SK-N-SH treated with all-trans-retinoic acid at 6 μM for 48 hours (cell line): ENCODE measurements at regions not wholly inside any gene's neighbourhood (a gene's known extent, or its start where the extent isn't known, plus 50 kb on each side); places are given as distances from the start of the nearest gene placed in this dataset.

Experiments
- ARNTL ChIP-seq: fragments of 450-650 bp; formaldehyde crosslinking; IDR thresholded peaks from 2 replicates; pipeline ENCODE4 v1.5.0; 2020; ENCODE audit warnings: low read depth, mild to moderate bottlenecking, moderate library complexity, borderline replicate concordance
- BACH2 ChIP-seq: fragments of 250-450 bp; sonication (Bioruptor Pico); IDR thresholded peaks from 2 replicates; pipeline ENCODE4 v1.9.0; 2021; ENCODE audit warnings: mild to moderate bottlenecking, borderline replicate concordance
- GLIS3 ChIP-seq: fragments of 250-450 bp; sonication (Bioruptor Pico); IDR thresholded peaks from 2 replicates; pipeline ENCODE4 v1.5.0; 2020; ENCODE audit warnings: mild to moderate bottlenecking, moderate library complexity
- ISL1 ChIP-seq: fragments of 250-450 bp; sonication (Bioruptor Pico); IDR thresholded peaks from 2 replicates; pipeline ENCODE4 v2.1.2; 2022; ENCODE audit warnings: mild to moderate bottlenecking, moderate library complexity
- SNAI2 ChIP-seq: fragments of 250-450 bp; sonication (Bioruptor Pico); IDR thresholded peaks from 2 replicates; pipeline ENCODE4 v1.5.0; 2020; ENCODE audit warnings: mild to moderate bottlenecking, moderate library complexity
- TOX ChIP-seq: fragments of 250-450 bp; sonication (Bioruptor Pico); IDR thresholded peaks from 2 replicates; pipeline ENCODE4 v1.8.0; 2021; ENCODE audit warnings: mild to moderate bottlenecking, moderate library complexity, borderline replicate concordance
- ZC3H10 ChIP-seq: fragments of 250-450 bp; sonication (Bioruptor Pico); IDR thresholded peaks from 2 replicates; pipeline ENCODE4 v1.5.1; 2021; ENCODE audit warnings: mild to moderate bottlenecking, moderate library complexity
- ZFP3 ChIP-seq: fragments of 250-450 bp; sonication (Bioruptor Pico); IDR thresholded peaks from 2 replicates; pipeline ENCODE4 v1.5.0; 2020; ENCODE audit warnings: mild to moderate bottlenecking, moderate library complexity
- ZFP30 ChIP-seq: fragments of 450-650 bp; formaldehyde crosslinking; IDR thresholded peaks from 2 replicates; pipeline ENCODE4 v1.5.0; 2022; ENCODE audit warnings: mild to moderate bottlenecking, moderate library complexity
- ZNF8 ChIP-seq: fragments of 450-650 bp; formaldehyde crosslinking; IDR thresholded peaks from 2 replicates; pipeline ENCODE4 v1.5.0; 2020; ENCODE audit warnings: mild to moderate bottlenecking, moderate library complexity
- TF ChIP-seq, protein P1 (sequence below): fragments of 250-450 bp; sonication (Bioruptor Pico); IDR thresholded peaks from 2 replicates; pipeline ENCODE4 v1.8.0; 2021; ENCODE audit warnings: low read depth, mild to moderate bottlenecking, moderate library complexity, borderline replicate concordance
- TF ChIP-seq, protein P2 (sequence below): fragments of 250-450 bp; sonication (Bioruptor Pico); IDR thresholded peaks from 2 replicates; pipeline ENCODE4 v1.8.0; 2020; ENCODE audit warnings: mild to moderate bottlenecking, moderate library complexity, borderline replicate concordance
- TF ChIP-seq, protein P3 (sequence below): fragments of 250-450 bp; sonication (Bioruptor Pico); IDR thresholded peaks from 2 replicates; pipeline ENCODE4 v1.5.1; 2020; ENCODE audit warnings: low read depth, mild to moderate bottlenecking, moderate library complexity
- TF ChIP-seq, protein P4 (sequence below): fragments of 250-450 bp; sonication (Bioruptor Pico); IDR thresholded peaks from 2 replicates; pipeline ENCODE4 v1.5.0; 2020; ENCODE audit warnings: mild to moderate bottlenecking, moderate library complexity

DNA sequence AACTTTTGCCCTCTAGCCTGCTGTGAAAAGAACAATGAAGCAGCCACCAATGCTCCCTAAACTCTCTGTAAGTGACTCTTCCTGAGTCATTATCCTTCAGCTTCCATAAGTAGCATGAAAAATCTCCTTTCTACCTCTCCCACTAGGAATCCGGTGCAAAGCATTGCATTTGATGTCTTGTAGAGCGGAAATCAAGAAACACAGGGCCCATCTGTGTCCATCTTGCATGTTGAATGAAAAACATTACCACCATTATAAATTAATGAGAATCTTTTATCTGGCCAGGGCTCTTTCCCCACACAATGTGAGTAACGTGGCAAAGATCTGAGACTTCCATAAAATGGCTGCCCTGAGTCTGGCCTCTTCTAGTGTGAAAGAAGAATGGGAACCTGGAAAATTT, 324.4 kb downstream of the ADGRL2 start:
- TF ChIP-seq TOX (CRISPR knock-in tag) (no peak), ZNF8 (CRISPR knock-in tag) (no peak), ZFP30 (CRISPR knock-in tag) (no peak), ARNTL (CRISPR knock-in tag) (no peak), ZC3H10 (CRISPR knock-in tag) (no peak), GLIS3 (CRISPR knock-in tag) (no peak), ISL1 (CRISPR knock-in tag) (no peak), ZFP3 (CRISPR knock-in tag) (no peak), BACH2 (CRISPR knock-in tag) (no peak), SNAI2 (CRISPR knock-in tag) (no peak)
- TF ChIP-seq, protein P1, sequence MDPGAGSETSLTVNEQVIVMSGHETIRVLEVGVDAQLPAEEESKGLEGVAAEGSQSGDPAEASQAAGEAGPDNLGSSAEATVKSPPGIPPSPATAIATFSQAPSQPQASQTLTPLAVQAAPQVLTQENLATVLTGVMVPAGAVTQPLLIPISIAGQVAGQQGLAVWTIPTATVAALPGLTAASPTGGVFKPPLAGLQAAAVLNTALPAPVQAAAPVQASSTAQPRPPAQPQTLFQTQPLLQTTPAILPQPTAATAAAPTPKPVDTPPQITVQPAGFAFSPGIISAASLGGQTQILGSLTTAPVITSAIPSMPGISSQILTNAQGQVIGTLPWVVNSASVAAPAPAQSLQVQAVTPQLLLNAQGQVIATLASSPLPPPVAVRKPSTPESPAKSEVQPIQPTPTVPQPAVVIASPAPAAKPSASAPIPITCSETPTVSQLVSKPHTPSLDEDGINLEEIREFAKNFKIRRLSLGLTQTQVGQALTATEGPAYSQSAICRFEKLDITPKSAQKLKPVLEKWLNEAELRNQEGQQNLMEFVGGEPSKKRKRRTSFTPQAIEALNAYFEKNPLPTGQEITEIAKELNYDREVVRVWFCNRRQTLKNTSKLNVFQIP, result no peak
- TF ChIP-seq, protein P2, sequence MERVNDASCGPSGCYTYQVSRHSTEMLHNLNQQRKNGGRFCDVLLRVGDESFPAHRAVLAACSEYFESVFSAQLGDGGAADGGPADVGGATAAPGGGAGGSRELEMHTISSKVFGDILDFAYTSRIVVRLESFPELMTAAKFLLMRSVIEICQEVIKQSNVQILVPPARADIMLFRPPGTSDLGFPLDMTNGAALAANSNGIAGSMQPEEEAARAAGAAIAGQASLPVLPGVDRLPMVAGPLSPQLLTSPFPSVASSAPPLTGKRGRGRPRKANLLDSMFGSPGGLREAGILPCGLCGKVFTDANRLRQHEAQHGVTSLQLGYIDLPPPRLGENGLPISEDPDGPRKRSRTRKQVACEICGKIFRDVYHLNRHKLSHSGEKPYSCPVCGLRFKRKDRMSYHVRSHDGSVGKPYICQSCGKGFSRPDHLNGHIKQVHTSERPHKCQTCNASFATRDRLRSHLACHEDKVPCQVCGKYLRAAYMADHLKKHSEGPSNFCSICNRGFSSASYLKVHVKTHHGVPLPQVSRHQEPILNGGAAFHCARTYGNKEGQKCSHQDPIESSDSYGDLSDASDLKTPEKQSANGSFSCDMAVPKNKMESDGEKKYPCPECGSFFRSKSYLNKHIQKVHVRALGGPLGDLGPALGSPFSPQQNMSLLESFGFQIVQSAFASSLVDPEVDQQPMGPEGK (CRISPR knock-in tag), result no peak
- TF ChIP-seq, protein P3, sequence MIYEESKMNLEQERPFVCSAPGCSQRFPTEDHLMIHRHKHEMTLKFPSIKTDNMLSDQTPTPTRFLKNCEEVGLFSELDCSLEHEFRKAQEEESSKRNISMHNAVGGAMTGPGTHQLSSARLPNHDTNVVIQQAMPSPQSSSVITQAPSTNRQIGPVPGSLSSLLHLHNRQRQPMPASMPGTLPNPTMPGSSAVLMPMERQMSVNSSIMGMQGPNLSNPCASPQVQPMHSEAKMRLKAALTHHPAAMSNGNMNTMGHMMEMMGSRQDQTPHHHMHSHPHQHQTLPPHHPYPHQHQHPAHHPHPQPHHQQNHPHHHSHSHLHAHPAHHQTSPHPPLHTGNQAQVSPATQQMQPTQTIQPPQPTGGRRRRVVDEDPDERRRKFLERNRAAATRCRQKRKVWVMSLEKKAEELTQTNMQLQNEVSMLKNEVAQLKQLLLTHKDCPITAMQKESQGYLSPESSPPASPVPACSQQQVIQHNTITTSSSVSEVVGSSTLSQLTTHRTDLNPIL (CRISPR knock-in tag), result no peak
- TF ChIP-seq, protein P4, sequence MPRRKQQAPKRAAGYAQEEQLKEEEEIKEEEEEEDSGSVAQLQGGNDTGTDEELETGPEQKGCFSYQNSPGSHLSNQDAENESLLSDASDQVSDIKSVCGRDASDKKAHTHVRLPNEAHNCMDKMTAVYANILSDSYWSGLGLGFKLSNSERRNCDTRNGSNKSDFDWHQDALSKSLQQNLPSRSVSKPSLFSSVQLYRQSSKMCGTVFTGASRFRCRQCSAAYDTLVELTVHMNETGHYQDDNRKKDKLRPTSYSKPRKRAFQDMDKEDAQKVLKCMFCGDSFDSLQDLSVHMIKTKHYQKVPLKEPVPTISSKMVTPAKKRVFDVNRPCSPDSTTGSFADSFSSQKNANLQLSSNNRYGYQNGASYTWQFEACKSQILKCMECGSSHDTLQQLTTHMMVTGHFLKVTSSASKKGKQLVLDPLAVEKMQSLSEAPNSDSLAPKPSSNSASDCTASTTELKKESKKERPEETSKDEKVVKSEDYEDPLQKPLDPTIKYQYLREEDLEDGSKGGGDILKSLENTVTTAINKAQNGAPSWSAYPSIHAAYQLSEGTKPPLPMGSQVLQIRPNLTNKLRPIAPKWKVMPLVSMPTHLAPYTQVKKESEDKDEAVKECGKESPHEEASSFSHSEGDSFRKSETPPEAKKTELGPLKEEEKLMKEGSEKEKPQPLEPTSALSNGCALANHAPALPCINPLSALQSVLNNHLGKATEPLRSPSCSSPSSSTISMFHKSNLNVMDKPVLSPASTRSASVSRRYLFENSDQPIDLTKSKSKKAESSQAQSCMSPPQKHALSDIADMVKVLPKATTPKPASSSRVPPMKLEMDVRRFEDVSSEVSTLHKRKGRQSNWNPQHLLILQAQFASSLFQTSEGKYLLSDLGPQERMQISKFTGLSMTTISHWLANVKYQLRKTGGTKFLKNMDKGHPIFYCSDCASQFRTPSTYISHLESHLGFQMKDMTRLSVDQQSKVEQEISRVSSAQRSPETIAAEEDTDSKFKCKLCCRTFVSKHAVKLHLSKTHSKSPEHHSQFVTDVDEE (CRISPR knock-in tag), result no peak
